ENCODE measurements at regions not wholly inside any gene's neighbourhood (a gene's known extent, or its start where the extent isn't known, plus 50 kb on each side); places are given as distances from the start of the nearest gene placed in this dataset.

DNA sequence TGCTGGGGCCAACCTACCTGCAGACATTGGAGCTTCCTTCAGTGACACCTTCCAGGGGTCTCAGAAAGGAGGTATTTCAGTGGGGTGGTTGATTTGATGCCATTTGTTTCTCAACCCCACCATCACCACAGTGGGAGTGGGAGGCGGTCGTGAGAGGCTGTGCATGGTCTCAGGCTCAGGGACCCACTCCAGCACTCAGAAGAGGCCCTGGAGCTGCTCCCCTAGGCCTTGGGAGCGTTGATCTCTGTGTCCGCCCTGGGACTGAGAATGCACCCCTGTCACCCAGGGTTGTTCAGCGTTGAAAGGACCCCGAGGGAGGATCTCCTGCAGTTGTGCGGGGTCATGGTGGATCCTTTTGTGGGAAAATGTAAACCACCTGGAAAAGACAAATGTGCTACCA, 410.6 kb downstream of the GLRX3 start:
- Mint-ChIP-seq H3K36me3 (ENCODE audit: low read depth) (no peaks in the 10 kb centered on the region), H3K27ac (no peak overlapping the region), H3K9me3 (no peaks in the 10 kb centered on the region), H3K27me3 (ENCODE audit: low read depth) (no peaks in the 10 kb centered on the region), H3K4me3 (ENCODE audit: low read depth) (no peak overlapping the region), H3K4me1 (ENCODE audit: low read depth) (no peaks in the 10 kb centered on the region)
- intact Hi-C loops (cut with micrococcal nuclease): no loop called here
- no peak for DNase-seq (ENCODE audit: low spot score)

DNA sequence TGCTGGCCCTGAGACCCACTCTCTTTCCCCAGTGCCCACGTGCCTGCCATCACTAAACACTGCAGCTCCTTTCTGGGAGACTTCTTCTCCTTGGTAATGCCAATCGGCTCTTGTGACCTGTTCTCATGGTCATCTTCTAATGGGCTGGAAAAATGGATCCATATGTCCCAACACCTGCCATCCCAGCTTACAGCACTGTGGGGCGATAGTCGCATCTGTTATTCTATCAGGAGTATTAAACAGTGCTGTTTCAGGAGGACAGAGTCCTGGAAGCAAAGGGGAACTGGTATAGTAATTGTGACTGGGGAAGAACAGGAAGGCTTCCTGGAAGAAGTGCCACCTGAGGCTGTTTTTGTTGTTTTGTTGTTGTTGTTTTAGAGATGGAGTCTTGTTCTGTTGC, 411.2 kb downstream of the GLRX3 start:
- Mint-ChIP-seq H3K36me3 (ENCODE audit: low read depth) (no peaks in the 10 kb centered on the region), H3K27me3 (ENCODE audit: low read depth) (no peaks in the 10 kb centered on the region), H3K27ac (no peak overlapping the region), H3K9me3 (no peaks in the 10 kb centered on the region), H3K4me3 (ENCODE audit: low read depth) (no peak overlapping the region), H3K4me1 (ENCODE audit: low read depth) (no peaks in the 10 kb centered on the region)
- no peak for DNase-seq (ENCODE audit: low spot score)
- intact Hi-C loops (cut with micrococcal nuclease): no loop called here

DNA sequence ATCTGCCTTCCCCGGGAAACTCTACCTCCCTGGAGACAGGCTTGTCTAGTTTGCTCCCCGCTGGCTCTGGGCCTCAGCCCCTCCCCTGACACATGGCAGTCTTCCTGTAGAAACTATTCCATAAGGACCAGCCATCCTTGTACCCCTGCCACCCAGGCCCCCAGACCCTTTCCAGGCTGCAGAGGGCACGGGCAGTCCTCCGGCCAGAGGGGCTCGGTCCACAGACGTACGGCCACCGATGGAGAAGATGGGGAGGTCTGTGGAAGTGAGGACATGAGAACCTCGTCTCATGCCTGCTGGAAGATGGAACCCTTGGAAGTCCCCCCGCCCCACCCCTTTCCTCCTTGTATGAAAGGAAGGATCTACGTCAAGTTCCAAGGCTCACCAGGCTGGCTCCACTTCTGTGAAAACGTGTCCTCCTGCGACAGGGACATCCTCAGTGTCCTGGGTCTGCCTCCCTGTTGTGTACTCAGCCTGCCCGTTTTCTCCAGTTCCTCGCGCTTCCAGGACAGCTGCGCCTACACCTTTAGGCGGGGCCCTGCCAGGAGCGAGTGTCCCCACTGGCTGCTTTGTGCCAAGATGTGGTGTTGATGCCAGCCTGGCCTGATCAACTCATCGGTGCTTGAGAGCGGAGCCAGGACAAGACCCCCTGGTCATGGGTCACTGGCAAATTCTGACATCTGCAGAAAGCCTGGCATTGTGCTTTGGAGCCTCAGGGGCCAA, 414.9 kb downstream of the GLRX3 start:
- Mint-ChIP-seq H3K36me3 (ENCODE audit: low read depth) (no peaks in the 10 kb centered on the region), H3K27me3 (ENCODE audit: low read depth) (no peaks in the 10 kb centered on the region), H3K4me1 (ENCODE audit: low read depth) (no peaks in the 10 kb centered on the region), H3K4me3 (ENCODE audit: low read depth) (no peak overlapping the region), H3K9me3 (no peaks in the 10 kb centered on the region), H3K27ac (no peak overlapping the region)
- no peak for DNase-seq (ENCODE audit: low spot score)
- intact Hi-C loops (cut with micrococcal nuclease): no loop called here

DNA sequence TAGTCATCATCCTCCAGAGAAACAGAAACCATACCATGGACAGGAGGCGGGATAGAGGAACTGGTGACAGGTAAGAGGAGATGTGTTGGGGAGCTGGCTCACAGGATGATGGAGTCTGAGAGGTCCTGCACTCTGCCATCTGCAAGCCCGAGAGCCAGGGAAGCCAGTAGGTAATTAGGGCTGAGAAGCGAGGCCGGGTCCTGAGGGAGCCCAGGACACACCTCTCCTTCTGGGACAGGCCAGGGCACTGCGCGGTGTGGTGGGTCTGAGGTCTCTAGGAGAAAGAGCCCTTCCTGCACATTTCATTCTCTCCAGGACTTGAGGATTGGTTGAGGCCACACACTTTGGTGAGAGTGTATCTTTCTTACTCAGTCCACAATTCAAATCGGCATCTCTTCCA, 415.5 kb downstream of the GLRX3 start:
- Mint-ChIP-seq H3K9me3 (no peaks in the 10 kb centered on the region), H3K36me3 (ENCODE audit: low read depth) (no peaks in the 10 kb centered on the region), H3K4me3 (ENCODE audit: low read depth) (no peak overlapping the region), H3K4me1 (ENCODE audit: low read depth) (no peaks in the 10 kb centered on the region), H3K27me3 (ENCODE audit: low read depth) (no peaks in the 10 kb centered on the region), H3K27ac (no peak overlapping the region)
- no peak for DNase-seq (ENCODE audit: low spot score)
- intact Hi-C loops (cut with micrococcal nuclease): no loop called here

DNA sequence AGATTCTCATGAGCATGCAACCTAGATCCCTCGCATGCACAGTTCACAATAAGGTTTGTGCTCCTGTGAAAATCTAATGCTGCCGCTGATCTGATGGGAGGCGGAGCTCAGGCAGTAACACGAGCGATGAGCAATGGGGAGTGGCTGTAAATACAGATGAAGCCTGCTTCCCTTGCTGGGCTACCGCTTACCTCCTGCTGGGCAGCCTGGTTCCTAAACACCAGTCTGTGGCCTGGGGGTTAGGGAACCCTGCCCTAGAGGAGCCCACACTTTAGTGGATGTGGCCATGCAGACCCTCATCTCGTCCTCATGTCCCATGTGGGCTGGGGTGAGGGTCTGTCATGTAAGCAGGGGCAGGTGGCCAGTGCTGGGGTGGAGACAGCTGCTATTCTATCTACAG, 417.6 kb downstream of the GLRX3 start:
- Mint-ChIP-seq H3K27ac (no peak overlapping the region), H3K4me3 (ENCODE audit: low read depth) (no peak overlapping the region), H3K36me3 (ENCODE audit: low read depth) (no peaks in the 10 kb centered on the region), H3K27me3 (ENCODE audit: low read depth) (no peaks in the 10 kb centered on the region), H3K9me3 (no peaks in the 10 kb centered on the region), H3K4me1 (ENCODE audit: low read depth) (no peaks in the 10 kb centered on the region)
- intact Hi-C loops (cut with micrococcal nuclease): no loop called here
- no peak for DNase-seq (ENCODE audit: low spot score)

DNA sequence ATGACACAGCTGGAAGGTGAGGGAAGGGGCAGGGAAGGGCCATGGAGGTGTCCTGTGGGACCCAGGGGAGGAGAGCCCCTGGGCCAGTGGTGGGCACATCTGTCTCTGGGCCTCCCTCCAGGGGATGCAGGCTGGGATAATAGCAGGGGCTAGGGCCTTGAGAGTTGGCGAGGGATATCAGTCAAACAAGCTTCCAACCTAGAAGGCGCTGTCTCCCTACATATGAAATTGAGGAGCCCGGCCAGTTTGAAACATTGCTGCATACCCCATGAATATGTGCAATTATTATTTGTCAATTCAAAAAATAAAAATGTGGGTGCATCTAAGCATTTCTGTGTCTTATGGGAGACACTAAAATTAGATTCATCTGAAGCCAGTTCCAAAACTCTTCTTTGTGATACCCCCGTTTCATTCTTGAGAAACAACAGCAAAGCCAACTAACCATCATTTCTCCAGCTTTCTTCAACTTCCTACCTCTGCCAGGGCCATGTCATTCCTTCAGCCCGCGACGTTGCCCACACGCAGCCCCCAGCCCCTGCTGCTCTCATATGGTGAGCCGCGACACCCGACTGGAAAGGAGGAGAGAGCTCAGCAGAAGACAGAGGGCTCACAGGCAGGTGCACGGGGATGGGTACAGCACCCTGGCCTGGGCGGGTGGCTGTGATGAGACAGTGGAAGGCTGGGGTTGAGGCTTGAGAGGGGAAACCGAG, 418.7 kb downstream of the GLRX3 start:
- Mint-ChIP-seq H3K4me3 (ENCODE audit: low read depth) (no peak overlapping the region), H3K9me3 (no peaks in the 10 kb centered on the region), H3K36me3 (ENCODE audit: low read depth) (no peaks in the 10 kb centered on the region), H3K4me1 (ENCODE audit: low read depth) (no peaks in the 10 kb centered on the region), H3K27me3 (ENCODE audit: low read depth) (no peaks in the 10 kb centered on the region), H3K27ac (no peak overlapping the region)
- intact Hi-C loops (cut with micrococcal nuclease): no loop called here
- no peak for DNase-seq (ENCODE audit: low spot score)

DNA sequence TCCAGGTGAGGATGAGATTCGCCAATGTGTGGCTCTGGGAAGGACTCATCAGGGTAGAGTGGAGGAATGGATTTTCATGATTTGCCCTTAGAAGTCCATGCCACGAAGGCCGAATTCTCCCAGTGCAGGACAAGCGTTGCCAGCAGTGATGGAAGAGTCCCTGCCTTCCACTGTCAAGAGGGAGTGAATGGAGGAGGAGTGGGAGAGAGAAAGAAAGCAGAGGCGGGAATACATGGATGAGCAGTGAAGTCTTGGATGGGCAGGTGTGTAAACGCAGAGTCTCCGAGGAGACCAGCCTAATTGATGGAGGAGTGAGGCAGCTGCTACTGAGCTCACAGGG, 419.2 kb downstream of the GLRX3 start:
- no peaks in the 10 kb centered on the region for H3K9me3 Mint-ChIP-seq
- H3K27ac Mint-ChIP-seq: no peak overlapping the region
- no peaks in the 10 kb centered on the region for H3K4me1 Mint-ChIP-seq (ENCODE audit: low read depth)
- no peaks in the 10 kb centered on the region for H3K27me3 Mint-ChIP-seq (ENCODE audit: low read depth)
- intact Hi-C loops (cut with micrococcal nuclease): no loop called here
- H3K4me3 Mint-ChIP-seq (ENCODE audit: low read depth): no peak overlapping the region
- no peaks in the 10 kb centered on the region for H3K36me3 Mint-ChIP-seq (ENCODE audit: low read depth)
- DNase-seq (ENCODE audit: low spot score): no peak

DNA sequence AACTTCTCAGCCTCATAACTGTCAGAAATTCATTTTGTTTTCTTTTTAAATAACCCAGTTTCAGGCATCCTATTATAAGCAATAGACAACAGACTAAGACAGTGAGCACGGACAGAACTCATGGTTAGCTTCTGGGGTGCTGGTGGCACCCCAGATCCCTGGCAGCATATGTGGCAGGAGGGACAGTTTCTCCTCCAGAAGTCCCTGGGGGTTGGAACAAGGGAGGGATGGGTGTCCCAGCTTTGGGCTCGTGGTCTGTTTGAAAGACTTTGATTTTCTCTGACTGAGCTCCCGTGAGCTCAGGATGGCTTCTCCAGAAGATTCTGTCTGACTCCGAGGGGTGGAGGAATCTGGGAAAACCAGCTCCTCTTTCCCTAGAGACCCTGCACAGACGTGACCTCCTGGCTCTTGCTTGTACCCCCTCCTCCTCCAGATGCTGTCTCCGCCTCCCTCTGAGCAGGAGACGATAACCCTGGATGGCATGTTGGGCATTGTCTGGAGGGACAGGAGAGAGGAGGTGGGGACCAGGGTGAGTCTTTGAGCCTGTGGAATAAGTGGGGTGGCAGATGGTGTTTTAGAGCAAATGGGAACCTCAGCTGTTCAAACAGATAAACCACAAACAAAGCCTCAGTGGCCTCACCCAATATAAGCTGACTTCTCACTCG, 421.1 kb downstream of the GLRX3 start:
- Mint-ChIP-seq H3K9me3 (no peaks in the 10 kb centered on the region), H3K27me3 (ENCODE audit: low read depth) (no peaks in the 10 kb centered on the region), H3K27ac (no peak overlapping the region), H3K4me3 (ENCODE audit: low read depth) (no peak overlapping the region), H3K4me1 (ENCODE audit: low read depth) (no peaks in the 10 kb centered on the region), H3K36me3 (ENCODE audit: low read depth) (no peaks in the 10 kb centered on the region)
- DNase-seq (ENCODE audit: low spot score): no peak
- intact Hi-C loops (cut with micrococcal nuclease): no loop called here

DNA sequence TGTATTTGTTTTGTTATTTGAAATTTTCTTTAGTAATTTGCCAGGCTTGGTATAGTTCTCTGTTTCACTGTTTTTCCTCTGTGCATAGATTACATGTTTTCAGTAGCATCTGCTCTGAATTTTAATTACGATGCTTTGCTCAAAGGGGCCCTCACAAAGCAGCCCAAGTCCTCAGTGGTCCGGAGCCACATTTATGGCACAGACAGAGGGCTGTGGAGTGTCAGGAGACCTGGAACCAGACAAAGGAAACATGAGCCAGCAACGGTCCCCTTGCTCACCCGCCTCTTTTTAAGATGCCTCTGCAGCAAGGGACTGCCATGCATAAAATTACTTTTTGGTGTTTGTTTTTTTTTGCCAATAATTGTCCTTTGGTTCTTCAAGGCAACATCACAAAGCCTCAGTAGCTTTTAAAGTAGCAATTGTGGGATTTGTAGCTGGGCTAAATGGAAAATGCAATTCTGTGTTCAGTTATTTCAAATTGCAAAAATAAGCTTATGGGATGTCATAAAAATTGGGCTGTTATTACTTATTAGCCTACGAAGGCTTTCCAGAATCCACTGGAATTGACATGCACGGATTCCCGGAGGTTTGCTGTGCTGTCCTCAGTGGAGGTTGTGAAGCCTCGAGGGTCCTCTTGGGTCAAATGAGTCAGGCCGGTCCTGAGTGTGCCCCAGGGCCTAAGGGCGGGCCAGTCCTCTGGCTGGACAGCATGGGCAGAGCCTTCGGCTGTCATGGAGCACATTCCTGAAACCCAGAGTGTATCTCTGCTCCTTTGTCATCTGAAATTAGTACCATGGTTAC, 422.8 kb downstream of the GLRX3 start:
- no peak for DNase-seq (ENCODE audit: low spot score)
- Mint-ChIP-seq H3K27ac (no peak overlapping the region), H3K36me3 (ENCODE audit: low read depth) (no peaks in the 10 kb centered on the region), H3K27me3 (ENCODE audit: low read depth) (no peaks in the 10 kb centered on the region), H3K9me3 (no peaks in the 10 kb centered on the region), H3K4me1 (ENCODE audit: low read depth) (no peaks in the 10 kb centered on the region), H3K4me3 (ENCODE audit: low read depth) (no peak overlapping the region)
- intact Hi-C loops (cut with micrococcal nuclease): no loop called here

DNA sequence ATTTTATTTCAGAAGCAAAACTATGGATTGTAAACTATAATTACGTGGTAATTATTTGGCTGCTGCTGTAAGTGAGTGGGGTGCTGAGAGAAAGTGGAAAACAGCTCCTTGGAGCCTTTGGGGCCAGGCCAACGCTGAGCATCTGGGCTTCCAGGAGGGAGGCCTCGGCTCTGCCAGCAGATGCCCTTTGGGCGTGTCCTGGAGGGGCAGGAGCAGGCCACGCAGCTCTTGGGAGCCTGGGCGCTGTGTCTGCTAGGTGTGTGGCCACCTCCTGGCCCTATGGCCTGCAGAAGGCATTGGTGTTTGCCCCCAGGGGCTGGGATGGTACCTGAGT, 423.3 kb downstream of the GLRX3 start:
- no peak overlapping the region for H3K27ac Mint-ChIP-seq
- no peaks in the 10 kb centered on the region for H3K4me1 Mint-ChIP-seq (ENCODE audit: low read depth)
- DNase-seq (ENCODE audit: low spot score): no peak
- no peaks in the 10 kb centered on the region for H3K9me3 Mint-ChIP-seq
- no peaks in the 10 kb centered on the region for H3K36me3 Mint-ChIP-seq (ENCODE audit: low read depth)
- no peak overlapping the region for H3K4me3 Mint-ChIP-seq (ENCODE audit: low read depth)
- no peaks in the 10 kb centered on the region for H3K27me3 Mint-ChIP-seq (ENCODE audit: low read depth)
- intact Hi-C loops (cut with micrococcal nuclease): no loop called here

DNA sequence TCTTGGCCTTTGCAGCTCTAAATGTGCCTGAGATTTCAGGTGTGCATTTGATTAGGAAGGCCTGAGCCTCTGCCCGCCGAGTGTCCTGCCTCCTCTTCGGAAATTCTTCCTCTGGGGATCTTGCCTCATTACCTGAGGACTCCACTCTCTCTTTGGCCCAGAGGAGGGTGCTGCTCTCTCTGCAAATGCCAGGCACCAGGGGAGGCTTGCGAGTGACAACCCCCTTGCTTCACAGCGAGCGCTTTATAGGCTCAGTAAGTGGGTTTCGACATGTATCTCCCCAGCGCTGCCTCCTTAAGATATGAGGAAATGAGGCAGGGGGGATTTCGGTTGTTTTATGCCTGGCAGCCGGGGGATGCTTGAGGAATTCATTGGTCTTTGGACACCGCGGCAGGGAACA, 423.9 kb downstream of the GLRX3 start:
- Mint-ChIP-seq H3K9me3 (no peaks in the 10 kb centered on the region), H3K27me3 (ENCODE audit: low read depth) (no peaks in the 10 kb centered on the region), H3K36me3 (ENCODE audit: low read depth) (no peaks in the 10 kb centered on the region), H3K4me3 (ENCODE audit: low read depth) (no peak overlapping the region), H3K27ac (no peak overlapping the region), H3K4me1 (ENCODE audit: low read depth) (no peaks in the 10 kb centered on the region)
- intact Hi-C loops (cut with micrococcal nuclease): no loop called here
- no peak for DNase-seq (ENCODE audit: low spot score)

DNA sequence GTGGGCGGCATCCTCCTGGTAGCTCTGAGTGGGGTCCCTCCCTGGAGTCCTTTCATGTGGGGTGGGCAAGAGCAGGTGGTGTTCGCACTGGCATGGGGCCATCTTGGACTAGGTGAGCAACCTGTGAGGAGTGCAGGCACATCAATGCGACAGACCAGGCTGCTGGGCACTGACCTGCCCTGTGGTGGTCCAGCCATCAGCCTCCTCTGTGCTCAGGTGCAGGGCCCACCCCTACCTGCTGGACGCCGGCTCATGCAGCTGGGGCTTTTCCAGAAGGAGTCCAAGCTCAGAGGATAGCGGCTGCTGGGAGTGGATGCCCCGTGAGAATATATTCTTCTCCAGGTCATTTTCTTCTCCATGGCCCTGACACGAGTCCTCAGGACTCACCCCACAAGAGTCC, 424.4 kb downstream of the GLRX3 start:
- DNase-seq (ENCODE audit: low spot score): no peak
- no peaks in the 10 kb centered on the region for H3K27me3 Mint-ChIP-seq (ENCODE audit: low read depth)
- no peaks in the 10 kb centered on the region for H3K9me3 Mint-ChIP-seq
- H3K36me3 Mint-ChIP-seq (ENCODE audit: low read depth): no peaks in the 10 kb centered on the region
- H3K4me3 Mint-ChIP-seq (ENCODE audit: low read depth): no peak overlapping the region
- no peak overlapping the region for H3K27ac Mint-ChIP-seq
- H3K4me1 Mint-ChIP-seq (ENCODE audit: low read depth): no peaks in the 10 kb centered on the region
- intact Hi-C loops (cut with micrococcal nuclease): no loop called here

DNA sequence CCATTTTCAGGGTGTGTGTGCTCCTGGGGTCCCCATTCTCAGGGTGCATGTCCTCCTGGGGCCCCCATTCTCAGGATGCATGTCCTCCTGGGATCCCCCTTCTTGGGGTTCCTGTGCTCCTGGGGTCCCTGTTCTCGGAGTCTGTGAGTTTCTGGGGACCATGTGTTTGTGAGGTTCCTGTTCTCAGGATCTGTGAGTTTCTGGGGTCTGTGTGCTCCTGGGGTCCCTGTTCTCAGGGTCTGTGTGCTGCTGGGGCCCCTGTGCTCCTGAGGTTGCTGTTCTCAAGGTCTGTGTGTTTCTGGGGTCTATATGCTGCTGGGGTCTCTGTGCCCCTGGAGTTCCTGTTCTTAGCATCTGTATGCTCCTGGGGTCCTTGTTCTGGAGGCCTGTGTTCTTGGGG, 425.5 kb downstream of the GLRX3 start:
- no peak for DNase-seq (ENCODE audit: low spot score)
- intact Hi-C loops (cut with micrococcal nuclease): no loop called here
- no peaks in the 10 kb centered on the region for H3K4me1 Mint-ChIP-seq (ENCODE audit: low read depth)
- no peak overlapping the region for H3K4me3 Mint-ChIP-seq (ENCODE audit: low read depth)
- no peaks in the 10 kb centered on the region for H3K27me3 Mint-ChIP-seq (ENCODE audit: low read depth)
- no peaks in the 10 kb centered on the region for H3K9me3 Mint-ChIP-seq
- no peak overlapping the region for H3K27ac Mint-ChIP-seq
- H3K36me3 Mint-ChIP-seq (ENCODE audit: low read depth): no peaks in the 10 kb centered on the region
